C4-2B (cell line): ENCODE measurements at regions not wholly inside any gene's neighbourhood (a gene's known extent, or its start where the extent isn't known, plus 50 kb on each side); places are given as distances from the start of the nearest gene placed in this dataset.
"Not testable (repeated sequence)": the region's sequence is repeated elsewhere in the genome, so short reads cannot be mapped to it uniquely, and the experiment has no call there.

Experiments used
- H3K27ac ChIP-seq: fragments of 450-650 bp; 2 replicates; pipeline ENCODE4 v1.5.1; 2017
- CTCF ChIP-seq: fragments of 450-650 bp; conservative IDR thresholded peaks from 2 replicates; pipeline ENCODE4 v1.5.1; 2017; ENCODE audit warnings: mild to moderate bottlenecking
- ZFX ChIP-seq: fragments of 450-650 bp; IDR thresholded peaks from 2 replicates; pipeline ENCODE4 v1.6.1; 2017

GRCh38 chr5:43815497-43815896 is 212.5 kb downstream of the NNT start:
- TF ChIP-seq CTCF: no peak
- TF ChIP-seq ZFX: no peak
- H3K27ac ChIP-seq: no peak overlapping the region

- no peak overlapping the region for H3K27ac ChIP-seq
- TF ChIP-seq ZFX: no peak
- no peak for TF ChIP-seq CTCF
Observed at GRCh38 chr5:43804723-43805122, 201.7 kb downstream of the NNT start.

GRCh38 chr5:43804041-43804440 is 201.1 kb downstream of the NNT start:
- no peak for TF ChIP-seq CTCF
- no peak for TF ChIP-seq ZFX

GRCh38 chr5:43802651-43803050 is 199.7 kb downstream of the NNT start:
- no peak overlapping the region for H3K27ac ChIP-seq

More at GRCh38 chr5:43804041-43804440, 201.1 kb downstream of the NNT start:
- H3K27ac ChIP-seq: no peak overlapping the region

GRCh38 chr5:43802119-43802518 is 199.1 kb downstream of the NNT start:
- no peak overlapping the region for H3K27ac ChIP-seq
- TF ChIP-seq ZFX (no peak), CTCF (no peak)

More at GRCh38 chr5:43802651-43803050, 199.7 kb downstream of the NNT start:
- TF ChIP-seq CTCF (no peak), ZFX (no peak)

- no peak overlapping the region for H3K27ac ChIP-seq
- TF ChIP-seq ZFX (no peak), CTCF (no peak)
Observed at GRCh38 chr5:43798740-43799139, 195.8 kb downstream of the NNT start.

GRCh38 chr5:43791880-43792279 is 188.9 kb downstream of the NNT start:
- not testable (repeated sequence) for H3K27ac ChIP-seq

GRCh38 chr5:43785198-43785597 is 182.2 kb downstream of the NNT start:
- TF ChIP-seq ZFX: no peak
- TF ChIP-seq CTCF: no peak
- H3K27ac ChIP-seq: no peak overlapping the region
